ENCODE measurements at regions not wholly inside any gene's neighbourhood (a gene's known extent, or its start where the extent isn't known, plus 50 kb on each side); places are given as distances from the start of the nearest gene placed in this dataset.

GRCh38 chr7:17546189-17546588 is 247.7 kb downstream of the AHR start:
- Histone ChIP-seq H3K4me2 (replicated peaks; ENCODE audit: extremely low read depth, low read length, poor library complexity, severe bottlenecking) (no peak overlapping the region), H3K4me1 (ENCODE audit: control insufficient read depth in 1 of 2, insufficient read depth in 2 of 2, low read length in 2 of 2) (no peaks in the 10 kb centered on the region), H3K27ac (ENCODE audit: low read depth in 1 of 2, low read length in 2 of 2) (no peak overlapping the region), H3K4me3 (replicated peaks in 1 of 3; ENCODE audit: low read depth in 2 of 3, low read length in 3 of 3) (no peak overlapping the region), H3K36me3 (replicated peaks in 1 of 2; ENCODE audit: control insufficient read depth in 1 of 2, insufficient read depth in 2 of 2, low read length in 2 of 2) (no peaks in the 10 kb centered on the region), H3K27me3 (ENCODE audit: control insufficient read depth in 2 of 2, insufficient read depth in 2 of 2, low read length in 2 of 2) (no peaks in the 10 kb centered on the region), H3K9ac (ENCODE audit: insufficient read depth, low read length, poor library complexity, severe bottlenecking) (no peak overlapping the region), H2AFZ (ENCODE audit: insufficient read depth, low read depth, low read length, poor library complexity, severe bottlenecking) (no peak overlapping the region), H3K9me3 (replicated peaks in 1 of 2; ENCODE audit: control insufficient read depth in 1 of 2, insufficient read depth in 1 of 2, low read length in 2 of 2) (peaks cover 0 to 2% of the 10 kb centered on the region in 2 donors), H4K20me1 (ENCODE audit: insufficient read depth, low read length) (no peaks in the 10 kb centered on the region), H3K79me2 (ENCODE audit: insufficient read depth, low read length) (no peaks in the 10 kb centered on the region)
- Mint-ChIP-seq H3K4me1 (peaks cover 8% of the 10 kb centered on the region), H3K36me3 (no peaks in the 10 kb centered on the region), H3K27me3 (ENCODE audit: low read depth in 3 of 3) (peaks cover 0 to 3% (median 0%) of the 10 kb centered on the region in 3 donors), H3K27ac (no peak overlapping the region), H3K4me3 (no peak overlapping the region), H3K9me3 (peaks cover 0 to 5% (median 1%) of the 10 kb centered on the region in 7 donors)
- WGBS (ENCODE audit: insufficient coverage): 100% methylated on average over 1 of the region's 3 CpGs
- intact Hi-C loops (cut with micrococcal nuclease): no loop called here
- TF ChIP-seq, protein P1, sequence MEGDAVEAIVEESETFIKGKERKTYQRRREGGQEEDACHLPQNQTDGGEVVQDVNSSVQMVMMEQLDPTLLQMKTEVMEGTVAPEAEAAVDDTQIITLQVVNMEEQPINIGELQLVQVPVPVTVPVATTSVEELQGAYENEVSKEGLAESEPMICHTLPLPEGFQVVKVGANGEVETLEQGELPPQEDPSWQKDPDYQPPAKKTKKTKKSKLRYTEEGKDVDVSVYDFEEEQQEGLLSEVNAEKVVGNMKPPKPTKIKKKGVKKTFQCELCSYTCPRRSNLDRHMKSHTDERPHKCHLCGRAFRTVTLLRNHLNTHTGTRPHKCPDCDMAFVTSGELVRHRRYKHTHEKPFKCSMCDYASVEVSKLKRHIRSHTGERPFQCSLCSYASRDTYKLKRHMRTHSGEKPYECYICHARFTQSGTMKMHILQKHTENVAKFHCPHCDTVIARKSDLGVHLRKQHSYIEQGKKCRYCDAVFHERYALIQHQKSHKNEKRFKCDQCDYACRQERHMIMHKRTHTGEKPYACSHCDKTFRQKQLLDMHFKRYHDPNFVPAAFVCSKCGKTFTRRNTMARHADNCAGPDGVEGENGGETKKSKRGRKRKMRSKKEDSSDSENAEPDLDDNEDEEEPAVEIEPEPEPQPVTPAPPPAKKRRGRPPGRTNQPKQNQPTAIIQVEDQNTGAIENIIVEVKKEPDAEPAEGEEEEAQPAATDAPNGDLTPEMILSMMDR (IDR thresholded peaks at IDR 0.05): no peak
- DNase-seq: no peak

DNA sequence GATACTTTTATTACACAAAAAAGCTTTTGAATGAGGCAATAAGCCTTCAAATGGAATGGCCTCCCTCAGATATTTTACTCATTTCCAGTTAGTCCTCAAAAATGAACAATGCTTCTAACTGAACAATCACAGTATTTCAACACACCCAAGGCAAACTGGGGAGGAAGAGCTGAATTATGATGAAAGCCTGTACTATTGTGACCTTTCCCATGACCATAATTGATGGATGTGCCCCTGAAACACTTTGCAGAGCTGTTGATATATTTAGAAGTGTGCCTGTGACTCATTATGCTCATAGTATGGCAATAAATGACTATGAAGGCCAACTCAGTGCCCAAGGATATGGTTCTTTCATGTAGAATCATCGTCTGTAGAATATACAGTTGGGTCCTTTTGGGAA is 248.1 kb downstream of the AHR start:
- intact Hi-C loops (cut with micrococcal nuclease): no loop called here
- H3K36me3 ChIP-seq (replicated peaks in 1 of 2; ENCODE audit: control insufficient read depth in 1 of 2, insufficient read depth in 2 of 2, low read length in 2 of 2): no peaks in the 10 kb centered on the region
- peaks cover 0 to 3% (median 0%) of the 10 kb centered on the region in 3 donors for H3K27me3 Mint-ChIP-seq (ENCODE audit: low read depth in 3 of 3)

More for the DNA sequence above, 248.1 kb downstream of the AHR start:
- Histone ChIP-seq H3K4me3 (replicated peaks in 1 of 3; ENCODE audit: low read depth in 2 of 3, low read length in 3 of 3) (no peak overlapping the region), H3K27me3 (ENCODE audit: control insufficient read depth in 2 of 2, insufficient read depth in 2 of 2, low read length in 2 of 2) (no peaks in the 10 kb centered on the region), H4K20me1 (ENCODE audit: insufficient read depth, low read length) (no peaks in the 10 kb centered on the region), H3K9ac (ENCODE audit: insufficient read depth, low read length, poor library complexity, severe bottlenecking) (no peak overlapping the region), H2AFZ (ENCODE audit: insufficient read depth, low read depth, low read length, poor library complexity, severe bottlenecking) (no peak overlapping the region), H3K4me1 (ENCODE audit: control insufficient read depth in 1 of 2, insufficient read depth in 2 of 2, low read length in 2 of 2) (no peaks in the 10 kb centered on the region), H3K27ac (ENCODE audit: low read depth in 1 of 2, low read length in 2 of 2) (no peak overlapping the region), H3K9me3 (replicated peaks in 1 of 2; ENCODE audit: control insufficient read depth in 1 of 2, insufficient read depth in 1 of 2, low read length in 2 of 2) (peaks cover 0 to 2% of the 10 kb centered on the region in 2 donors), H3K4me2 (replicated peaks; ENCODE audit: extremely low read depth, low read length, poor library complexity, severe bottlenecking) (no peak overlapping the region), H3K79me2 (ENCODE audit: insufficient read depth, low read length) (no peaks in the 10 kb centered on the region)
- no peaks in the 10 kb centered on the region for H3K36me3 Mint-ChIP-seq
- TF ChIP-seq, protein P1 (IDR thresholded peaks at IDR 0.05): no peak
- WGBS (ENCODE audit: insufficient coverage): no CpG with 5 or more reads among the region's 1 CpG
- DNase-seq: peak; percentile 7 to 69 (median 16)
- peaks cover 0 to 5% (median 1%) of the 10 kb centered on the region in 7 donors for H3K9me3 Mint-ChIP-seq
- no peak overlapping the region for H3K27ac Mint-ChIP-seq
- H3K4me3 Mint-ChIP-seq: no peak overlapping the region
- peaks cover 8% of the 10 kb centered on the region for H3K4me1 Mint-ChIP-seq

Data from CD14-positive monocyte (primary cell).